ENCODE measurements at regions not wholly inside any gene's neighbourhood (a gene's known extent, or its start where the extent isn't known, plus 50 kb on each side); places are given as distances from the start of the nearest gene placed in this dataset.

GRCh38 chrX:122094611-122095010 lies 1047.2 kb downstream of the GLUD2 start:
- H2AFZ ChIP-seq = no peak overlapping the region

GRCh38 chrX:122113376-122113775 lies 1066.0 kb downstream of the GLUD2 start:
- no peaks in the 10 kb centered on the region for H3K79me2 ChIP-seq
- no peaks in the 10 kb centered on the region for H3K27me3 ChIP-seq
- H3K9me3 ChIP-seq (ENCODE audit: low read depth) = no peaks in the 10 kb centered on the region
- H3K4me3 ChIP-seq = no peak overlapping the region
- no peak overlapping the region for H3K27ac ChIP-seq
- H2AFZ ChIP-seq = no peak overlapping the region
- 79% methylated on average over 3 of the region's 3 CpGs for WGBS (ENCODE audit: low lambda C conversion rate, missing lambda C conversion rate)
- TF ChIP-seq EZH2phosphoT487 (IDR thresholded peaks at IDR 0.05; ENCODE audit: low read depth, severe bottlenecking, unreplicated experiment) (no peak), EZH2 (IDR thresholded peaks at IDR 0.05; ENCODE audit: borderline replicate concordance) (no peak)
- TF ChIP-seq, protein P1, sequence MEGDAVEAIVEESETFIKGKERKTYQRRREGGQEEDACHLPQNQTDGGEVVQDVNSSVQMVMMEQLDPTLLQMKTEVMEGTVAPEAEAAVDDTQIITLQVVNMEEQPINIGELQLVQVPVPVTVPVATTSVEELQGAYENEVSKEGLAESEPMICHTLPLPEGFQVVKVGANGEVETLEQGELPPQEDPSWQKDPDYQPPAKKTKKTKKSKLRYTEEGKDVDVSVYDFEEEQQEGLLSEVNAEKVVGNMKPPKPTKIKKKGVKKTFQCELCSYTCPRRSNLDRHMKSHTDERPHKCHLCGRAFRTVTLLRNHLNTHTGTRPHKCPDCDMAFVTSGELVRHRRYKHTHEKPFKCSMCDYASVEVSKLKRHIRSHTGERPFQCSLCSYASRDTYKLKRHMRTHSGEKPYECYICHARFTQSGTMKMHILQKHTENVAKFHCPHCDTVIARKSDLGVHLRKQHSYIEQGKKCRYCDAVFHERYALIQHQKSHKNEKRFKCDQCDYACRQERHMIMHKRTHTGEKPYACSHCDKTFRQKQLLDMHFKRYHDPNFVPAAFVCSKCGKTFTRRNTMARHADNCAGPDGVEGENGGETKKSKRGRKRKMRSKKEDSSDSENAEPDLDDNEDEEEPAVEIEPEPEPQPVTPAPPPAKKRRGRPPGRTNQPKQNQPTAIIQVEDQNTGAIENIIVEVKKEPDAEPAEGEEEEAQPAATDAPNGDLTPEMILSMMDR (IDR thresholded peaks at IDR 0.05; ENCODE audit: poor library complexity) = no peak
- no peak for DNase-seq (ENCODE audit: low spot score)
- no peaks in the 10 kb centered on the region for H4K20me1 ChIP-seq (ENCODE audit: insufficient read depth, poor library complexity, severe bottlenecking)
- H3K9me2 ChIP-seq (replicated peaks; ENCODE audit: insufficient read depth) = no peaks in the 10 kb centered on the region
- no peaks in the 10 kb centered on the region for H3K4me1 ChIP-seq (ENCODE audit: insufficient read depth)
- no peaks in the 10 kb centered on the region for H3K36me3 ChIP-seq (replicated peaks; ENCODE audit: insufficient read depth, low read depth)
- no peak overlapping the region for H3K4me2 ChIP-seq

More at GRCh38 chrX:122094611-122095010, 1047.2 kb downstream of the GLUD2 start:
- no peak for TF ChIP-seq EZH2phosphoT487 (IDR thresholded peaks at IDR 0.05; ENCODE audit: low read depth, severe bottlenecking, unreplicated experiment)
- TF ChIP-seq EZH2 (IDR thresholded peaks at IDR 0.05; ENCODE audit: borderline replicate concordance) = no peak
- TF ChIP-seq, protein P1 (IDR thresholded peaks at IDR 0.05; ENCODE audit: poor library complexity) = no peak
- H3K27me3 ChIP-seq = no peaks in the 10 kb centered on the region
- H3K9me2 ChIP-seq (replicated peaks; ENCODE audit: insufficient read depth) = no peaks in the 10 kb centered on the region
- H3K79me2 ChIP-seq = no peaks in the 10 kb centered on the region
- H4K20me1 ChIP-seq (ENCODE audit: insufficient read depth, poor library complexity, severe bottlenecking) = no peaks in the 10 kb centered on the region
- no peak overlapping the region for H3K27ac ChIP-seq
- no peaks in the 10 kb centered on the region for H3K4me1 ChIP-seq (ENCODE audit: insufficient read depth)
- peaks cover 6% of the 10 kb centered on the region for H3K9me3 ChIP-seq (ENCODE audit: low read depth)
- no peak overlapping the region for H3K4me2 ChIP-seq
- H3K4me3 ChIP-seq = no peak overlapping the region
- peak; percentile 4 for DNase-seq (ENCODE audit: low spot score)
- no peaks in the 10 kb centered on the region for H3K36me3 ChIP-seq (replicated peaks; ENCODE audit: insufficient read depth, low read depth)

- Histone ChIP-seq H3K4me2 (no peak overlapping the region), H3K27ac (no peak overlapping the region), H3K79me2 (no peaks in the 10 kb centered on the region), H3K36me3 (replicated peaks; ENCODE audit: insufficient read depth, low read depth) (no peaks in the 10 kb centered on the region), H3K27me3 (no peaks in the 10 kb centered on the region), H4K20me1 (ENCODE audit: insufficient read depth, poor library complexity, severe bottlenecking) (no peaks in the 10 kb centered on the region), H3K9me3 (ENCODE audit: low read depth) (no peaks in the 10 kb centered on the region), H3K4me3 (no peak overlapping the region), H3K4me1 (ENCODE audit: insufficient read depth) (no peaks in the 10 kb centered on the region), H2AFZ (no peak overlapping the region), H3K9me2 (replicated peaks; ENCODE audit: insufficient read depth) (no peaks in the 10 kb centered on the region)
- TF ChIP-seq, protein P1 (IDR thresholded peaks at IDR 0.05; ENCODE audit: poor library complexity) = no peak
- TF ChIP-seq EZH2phosphoT487 (IDR thresholded peaks at IDR 0.05; ENCODE audit: low read depth, severe bottlenecking, unreplicated experiment) (no peak), EZH2 (IDR thresholded peaks at IDR 0.05; ENCODE audit: borderline replicate concordance) (no peak)
- WGBS (ENCODE audit: low lambda C conversion rate, missing lambda C conversion rate) = 80% methylated on average over 4 of the region's 4 CpGs
- no peak for DNase-seq (ENCODE audit: low spot score)
Measured at GRCh38 chrX:122113896-122114295, 1066.5 kb downstream of the GLUD2 start.

DNA sequence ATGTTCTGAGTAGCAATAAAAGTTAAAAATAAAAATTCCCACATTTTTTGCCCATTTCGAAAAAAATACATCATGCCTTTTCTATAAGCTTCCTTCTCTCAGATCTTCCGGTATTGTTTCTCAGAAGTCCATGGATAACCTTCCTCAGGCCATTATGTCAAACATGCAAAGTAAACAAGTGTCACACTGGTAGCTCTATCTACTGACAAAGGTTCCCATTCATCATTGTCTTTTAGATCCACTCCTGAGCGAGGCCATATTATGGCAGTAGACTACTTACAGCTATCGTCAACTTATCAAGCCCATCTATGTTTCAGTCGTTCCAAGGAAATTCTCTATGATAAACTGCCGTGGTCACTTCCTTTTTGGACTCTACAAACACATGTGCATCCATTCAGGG lies 1068.2 kb downstream of the GLUD2 start:
- H3K79me2 ChIP-seq = no peaks in the 10 kb centered on the region
- H3K9me3 ChIP-seq (ENCODE audit: low read depth) = no peaks in the 10 kb centered on the region
- H3K4me1 ChIP-seq (ENCODE audit: insufficient read depth) = no peaks in the 10 kb centered on the region
- no peak overlapping the region for H3K4me2 ChIP-seq
- no peak for DNase-seq (ENCODE audit: low spot score)
- no peaks in the 10 kb centered on the region for H3K27me3 ChIP-seq
- H3K27ac ChIP-seq = no peak overlapping the region
- no peak overlapping the region for H3K4me3 ChIP-seq
- H4K20me1 ChIP-seq (ENCODE audit: insufficient read depth, poor library complexity, severe bottlenecking) = no peaks in the 10 kb centered on the region
- no peak overlapping the region for H2AFZ ChIP-seq
- 77% methylated on average over 6 of the region's 6 CpGs for WGBS (ENCODE audit: low lambda C conversion rate, missing lambda C conversion rate)
- no peaks in the 10 kb centered on the region for H3K9me2 ChIP-seq (replicated peaks; ENCODE audit: insufficient read depth)
- TF ChIP-seq EZH2phosphoT487 (IDR thresholded peaks at IDR 0.05; ENCODE audit: low read depth, severe bottlenecking, unreplicated experiment) (no peak), EZH2 (IDR thresholded peaks at IDR 0.05; ENCODE audit: borderline replicate concordance) (no peak)
- TF ChIP-seq, protein P1 (IDR thresholded peaks at IDR 0.05; ENCODE audit: poor library complexity) = no peak
- H3K36me3 ChIP-seq (replicated peaks; ENCODE audit: insufficient read depth, low read depth) = no peaks in the 10 kb centered on the region

Data from hepatocyte (in vitro differentiated cells).